H1 (cell line): ENCODE measurements at regions not wholly inside any gene's neighbourhood (a gene's known extent, or its start where the extent isn't known, plus 50 kb on each side); places are given as distances from the start of the nearest gene placed in this dataset.

ENCODE experiments used
- CTCF ChIA-PET: fragments of 300-600 bp; sonication (Branson Sonifier 250); formaldehyde crosslinking; loops from one replicate; lab custom pipeline; 2021; ENCODE audit not compliant: partially characterized antibody; lab: Charles Lee
- POLR2A ChIA-PET: fragments of 300-600 bp; sonication (Branson Sonifier 250); formaldehyde crosslinking; loops from one replicate; lab custom pipeline; 2021; ENCODE audit warnings: inconsistent platforms; ENCODE audit not compliant: partially characterized antibody; lab: Charles Lee
- DNase-seq, 2 experiments: peaks; one replicate each; pipeline versions ENCODE4 v3.0.0 to v3.0.0-alpha.2; 2010 to 2022; ENCODE audit warnings: low spot score in 2 of 2, low read depth in 1 of 2, mixed read lengths in 1 of 2
- FAIRE-seq: peaks from 2 replicates; lab custom pipeline; 2011; peaks lifted over from hg19 to GRCh38; lab: Jason Lieb, UNC
- H2AFZ ChIP-seq: 2 replicates; pipeline ENCODE4 v1.8.1; 2012; ENCODE audit warnings: low read length, inconsistent platforms
- H2AK5ac ChIP-seq: 2 replicates; pipeline ENCODE4 v1.6.1; 2013; ENCODE audit warnings: low read depth, low read length
- H2BK120ac ChIP-seq: replicated peaks from 2 replicates; pipeline ENCODE3; 2013; ENCODE audit warnings: low read depth, low read length, inconsistent platforms
- H2BK12ac ChIP-seq: 2 replicates; pipeline ENCODE4 v1.6.1; 2013; ENCODE audit warnings: low read depth, low read length
- H2BK15ac ChIP-seq: 2 replicates; pipeline ENCODE4 v1.6.1; 2013; ENCODE audit warnings: low read length
- H2BK20ac ChIP-seq: 2 replicates; pipeline ENCODE4 v1.6.1; 2013; ENCODE audit warnings: low read length
- H2BK5ac ChIP-seq: 2 replicates; pipeline ENCODE4 v1.6.1; 2013; ENCODE audit warnings: low read depth, low read length
- H3K14ac ChIP-seq: 2 replicates; pipeline ENCODE4 v1.6.1; 2013; ENCODE audit warnings: inconsistent platforms; ENCODE audit not compliant: insufficient read length
- H3K18ac ChIP-seq: 2 replicates; pipeline ENCODE4 v1.6.1; 2013; ENCODE audit warnings: low read length; ENCODE audit errors: extremely low read depth
- H3K23ac ChIP-seq: 2 replicates; pipeline ENCODE4 v1.6.1; 2013; ENCODE audit warnings: inconsistent platforms; ENCODE audit not compliant: insufficient read length
- H3K23me2 ChIP-seq: 2 replicates; pipeline ENCODE4 v1.6.1; 2013; ENCODE audit warnings: low read depth, low read length
- H3K27ac ChIP-seq: 2 replicates; pipeline ENCODE4 v1.6.1; 2011; ENCODE audit warnings: low read depth, low read length, inconsistent platforms
- H3K27me3 ChIP-seq, 4 experiments: replicated peaks in 1 of 4; 1 replicate in 1 of 4; 2 replicates in 3 of 4; pipeline versions ENCODE4 v1.6.1 to v1.8.1; 2011 to 2013; ENCODE audit warnings: low read length in 3 of 4, mild to moderate bottlenecking in 3 of 4, inconsistent platforms in 2 of 4, mixed read lengths in 2 of 4, moderate library complexity in 1 of 4; ENCODE audit not compliant: control insufficient read depth in 3 of 4, insufficient read depth in 3 of 4; ENCODE audit errors: extremely low read depth in 1 of 4
- H3K36me3 ChIP-seq, 4 experiments: 2 replicates each; pipeline versions ENCODE4 v1.6.1 to v1.8.1; 2011 to 2013; ENCODE audit warnings: mild to moderate bottlenecking in 4 of 4, low read length in 3 of 4, moderate library complexity in 2 of 4, control low read depth in 1 of 4, inconsistent platforms in 1 of 4; ENCODE audit not compliant: insufficient read depth in 4 of 4, control insufficient read depth in 2 of 4
- H3K4ac ChIP-seq: replicated peaks from 2 replicates; pipeline ENCODE3; 2013; ENCODE audit warnings: low read length, low read depth, mixed read lengths, inconsistent platforms; ENCODE audit not compliant: insufficient read length
- H3K4me1 ChIP-seq, 4 experiments: replicated peaks in 1 of 4; 1 replicate in 1 of 4; 2 replicates in 3 of 4; pipeline versions ENCODE4 v1.6.1 to v1.8.1; 2011 to 2013; ENCODE audit warnings: low read length in 3 of 4, inconsistent platforms in 2 of 4, mixed read lengths in 1 of 4; ENCODE audit not compliant: insufficient read depth in 4 of 4, control insufficient read depth in 3 of 4
- H3K4me2 ChIP-seq, 2 experiments: 2 replicates each; pipeline versions ENCODE4 v1.6.1 to v1.8.1; 2011 to 2013; ENCODE audit warnings: low read depth in 2 of 2, low read length in 2 of 2, control low read depth in 1 of 2, inconsistent platforms in 1 of 2, mild to moderate bottlenecking in 1 of 2; ENCODE audit not compliant: insufficient read depth in 1 of 2
- H3K4me3 ChIP-seq, 4 experiments: fragments of 200-600, 300-600 bp in 1 of 4; sonication (generic), shearing (Covaris generic), sonication (Bioruptor Twin) in 1 of 4; 2 replicates each; pipeline versions ENCODE4 v1.5.1 to v1.8.1; 2011 to 2016; ENCODE audit warnings: low read length in 4 of 4, low read depth in 3 of 4, control low read depth in 2 of 4, inconsistent platforms in 2 of 4, mild to moderate bottlenecking in 2 of 4, mixed read lengths in 1 of 4, moderate library complexity in 1 of 4; ENCODE audit not compliant: insufficient read depth in 2 of 4; ENCODE audit errors: extremely low read depth in 1 of 4
- H3K56ac ChIP-seq: replicated peaks from 2 replicates; pipeline ENCODE3; 2013; ENCODE audit warnings: low read depth, mild to moderate bottlenecking, mixed read lengths, low read length, inconsistent platforms; ENCODE audit not compliant: insufficient read length
- H3K79me1 ChIP-seq: 2 replicates; pipeline ENCODE4 v1.6.1; 2013; ENCODE audit warnings: low read depth, low read length, control low read depth
- H3K79me2 ChIP-seq, 2 experiments: 2 replicates each; pipeline versions ENCODE4 v1.6.1 to v1.8.1; 2012 to 2013; ENCODE audit warnings: low read length in 2 of 2, mild to moderate bottlenecking in 2 of 2, inconsistent platforms in 1 of 2; ENCODE audit not compliant: insufficient read depth in 2 of 2, control insufficient read depth in 1 of 2
- H3K9ac ChIP-seq, 4 experiments: replicated peaks in 1 of 4; 1 replicate in 1 of 4; 2 replicates in 3 of 4; pipeline versions ENCODE4 v1.6.1 to v1.8.1; 2011 to 2013; ENCODE audit warnings: low read depth in 3 of 4, low read length in 3 of 4, control low read depth in 2 of 4, mild to moderate bottlenecking in 2 of 4, moderate library complexity in 2 of 4, inconsistent platforms in 1 of 4; ENCODE audit errors: extremely low read depth in 1 of 4
- H3K9me3 ChIP-seq, 2 experiments: 2 replicates each; pipeline versions ENCODE4 v1.6.1 to v1.8.1; 2012 to 2013; ENCODE audit warnings: mild to moderate bottlenecking in 2 of 2, moderate library complexity in 2 of 2, control low read depth in 1 of 2, inconsistent platforms in 1 of 2, low read depth in 1 of 2, low read length in 1 of 2, mixed read lengths in 1 of 2; ENCODE audit not compliant: insufficient read depth in 2 of 2
- H4K20me1 ChIP-seq, 2 experiments: replicated peaks in 1 of 2; 2 replicates each; pipeline versions ENCODE3 to v1.8.1; 2011 to 2013; ENCODE audit warnings: inconsistent platforms in 2 of 2, low read length in 2 of 2, mild to moderate bottlenecking in 1 of 2; ENCODE audit not compliant: insufficient read depth in 2 of 2, control insufficient read depth in 1 of 2
- H4K5ac ChIP-seq: 2 replicates; pipeline ENCODE4 v1.6.1; 2013; ENCODE audit warnings: low read length, low read depth, mixed read lengths, inconsistent platforms; ENCODE audit not compliant: insufficient read length
- H4K8ac ChIP-seq: 2 replicates; pipeline ENCODE4 v1.8.0; 2013; ENCODE audit warnings: mild to moderate bottlenecking, moderate library complexity, low read length, inconsistent platforms; ENCODE audit not compliant: insufficient read depth; ENCODE audit errors: extremely low read depth
- H4K91ac ChIP-seq: replicated peaks from 2 replicates; pipeline ENCODE3; 2013; ENCODE audit warnings: low read length, mixed read lengths, inconsistent platforms; ENCODE audit not compliant: insufficient read length
- ATF2 ChIP-seq: IDR thresholded peaks from 2 replicates; pipeline ENCODE4 v1.6.1; 2012; ENCODE audit warnings: low read length, inconsistent platforms
- JUND ChIP-seq: IDR thresholded peaks from 2 replicates; pipeline ENCODE4 v1.6.1; 2011; ENCODE audit warnings: mild to moderate bottlenecking, improper control_type of control experiment, low read length
- RAD21 ChIP-seq, 2 experiments: IDR thresholded peaks in 1 of 2; conservative IDR thresholded peaks in 1 of 2; 2 replicates each; pipeline ENCODE4 v1.6.1; 2011; ENCODE audit warnings: low read depth in 2 of 2, low read length in 2 of 2, improper control_type of control experiment in 1 of 2, inconsistent platforms in 1 of 2, mild to moderate bottlenecking in 1 of 2, moderate library complexity in 1 of 2
- RFX5 ChIP-seq: IDR thresholded peaks from 2 replicates; pipeline ENCODE4 v1.6.1; 2011; ENCODE audit warnings: low read depth, low read length, improper control_type of control experiment, borderline replicate concordance
- SP2 ChIP-seq: IDR thresholded peaks from 2 replicates; pipeline ENCODE4 v1.6.1; 2012; ENCODE audit warnings: mild to moderate bottlenecking, low read length, inconsistent platforms
- WGBS, 2 experiments: shearing (Covaris generic) in 1 of 2; methylation state at CpG; one replicate each; pipeline versions ENCODE4 v1.1.6 to v1.1.7; 2013 to 2015; ENCODE audit warnings: low lambda C conversion rate in 2 of 2, mixed read lengths in 2 of 2, inconsistent platforms in 1 of 2, low coverage in 1 of 2, missing lambda C conversion rate in 1 of 2; ENCODE audit not compliant: insufficient replicate concordance in 2 of 2, insufficient coverage in 1 of 2, insufficient read length in 1 of 2; ENCODE audit errors: extremely low coverage in 1 of 2, missing lambda C conversion rate in 1 of 2; 5-methylcytosine and 5-hydroxymethylcytosine counted together
- TF ChIP-seq, protein P1 (sequence below), 3 experiments: IDR thresholded peaks; 1 replicate in 2 of 3; 2 replicates in 1 of 3; pipeline versions ENCODE4 v1.5.1 to v1.6.1; 2011; ENCODE audit warnings: low read length in 3 of 3, mild to moderate bottlenecking in 3 of 3, inconsistent platforms in 2 of 3, low read depth in 1 of 3, moderate library complexity in 1 of 3; ENCODE audit not compliant: insufficient read depth in 1 of 3; ENCODE audit errors: control extremely low read depth in 1 of 3

DNA sequence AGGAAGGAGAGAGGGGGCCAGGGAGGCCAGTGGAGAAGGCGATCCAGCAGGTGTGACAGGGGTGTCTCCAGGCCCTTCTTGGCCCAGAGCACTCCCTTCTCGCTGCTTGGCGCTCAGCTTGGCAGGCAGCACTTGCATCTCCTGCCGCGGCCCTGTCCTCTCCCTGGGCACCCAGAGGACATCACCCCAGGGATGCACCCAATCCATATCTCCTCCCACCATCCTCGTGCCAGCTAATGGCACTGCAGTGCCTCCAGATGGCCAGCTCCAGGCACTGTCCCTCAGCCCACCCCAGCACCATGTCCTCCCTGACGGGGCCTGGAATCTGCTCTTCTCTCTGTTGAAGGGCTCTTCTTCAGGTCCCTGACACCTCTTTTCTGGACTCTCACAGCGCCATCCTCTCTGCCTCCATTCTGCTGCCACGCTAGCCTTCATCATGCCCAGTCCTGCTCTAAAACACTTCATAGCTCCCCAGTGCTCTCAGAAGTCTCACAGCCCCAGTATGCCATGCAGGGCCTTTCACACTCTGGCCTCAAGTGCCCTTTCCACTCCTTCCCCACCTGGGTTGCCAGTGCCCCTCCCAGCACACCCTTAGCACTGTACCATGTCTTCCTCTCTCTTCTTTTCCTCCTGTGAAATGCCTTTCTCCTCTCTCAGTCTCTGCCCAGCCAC lies 106.8 kb upstream of the SLC6A11 start:
- peaks cover 8 to 49% (median 41%) of the 10 kb centered on the region in 4 experiments for H3K27me3 ChIP-seq

More for the DNA sequence above, 106.8 kb upstream of the SLC6A11 start:
- Histone ChIP-seq H3K23ac (no peak overlapping the region), H3K23me2 (peaks cover 5% of the 10 kb centered on the region; the same call in 1 of the 2 replicates), H2BK120ac (no peak overlapping the region), H2BK15ac (no peak overlapping the region), H2BK12ac (no peak overlapping the region), H3K4me3 (no peak overlapping the region), H2AK5ac (no peak overlapping the region), H3K27ac (no peak overlapping the region), H4K20me1 (peaks cover 4 to 11% of the 10 kb centered on the region in 2 experiments), H3K56ac (no peak overlapping the region), H2BK5ac (no peak overlapping the region), H3K9ac (no peak overlapping the region), H3K4me1 (peaks cover 0 to 10% (median 6%) of the 10 kb centered on the region in 4 experiments; a peak in 6 of 7 replicates)
- CTCF ChIA-PET: interaction anchor here (0.7 to 2.6 kb wide), 17 partner anchors 9 to 369 kb away, joined by 3 to 22 read pairs (median 3); no protein-coding TSS in a partner anchor
- no peak for FAIRE-seq
- TF ChIP-seq, protein P1, sequence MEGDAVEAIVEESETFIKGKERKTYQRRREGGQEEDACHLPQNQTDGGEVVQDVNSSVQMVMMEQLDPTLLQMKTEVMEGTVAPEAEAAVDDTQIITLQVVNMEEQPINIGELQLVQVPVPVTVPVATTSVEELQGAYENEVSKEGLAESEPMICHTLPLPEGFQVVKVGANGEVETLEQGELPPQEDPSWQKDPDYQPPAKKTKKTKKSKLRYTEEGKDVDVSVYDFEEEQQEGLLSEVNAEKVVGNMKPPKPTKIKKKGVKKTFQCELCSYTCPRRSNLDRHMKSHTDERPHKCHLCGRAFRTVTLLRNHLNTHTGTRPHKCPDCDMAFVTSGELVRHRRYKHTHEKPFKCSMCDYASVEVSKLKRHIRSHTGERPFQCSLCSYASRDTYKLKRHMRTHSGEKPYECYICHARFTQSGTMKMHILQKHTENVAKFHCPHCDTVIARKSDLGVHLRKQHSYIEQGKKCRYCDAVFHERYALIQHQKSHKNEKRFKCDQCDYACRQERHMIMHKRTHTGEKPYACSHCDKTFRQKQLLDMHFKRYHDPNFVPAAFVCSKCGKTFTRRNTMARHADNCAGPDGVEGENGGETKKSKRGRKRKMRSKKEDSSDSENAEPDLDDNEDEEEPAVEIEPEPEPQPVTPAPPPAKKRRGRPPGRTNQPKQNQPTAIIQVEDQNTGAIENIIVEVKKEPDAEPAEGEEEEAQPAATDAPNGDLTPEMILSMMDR (IDR thresholded peaks at IDR 0.05; ENCODE audit: control extremely low read depth in 1 of 3, insufficient read depth in 1 of 3, low read depth in 1 of 3, low read length in 3 of 3): peak; percentile 17 to 49 (median 38); a peak in 2 of 4 replicates
- peak; percentile 38 to 55 for TF ChIP-seq RAD21 (IDR thresholded peaks at IDR 0.05 in 1 of 2, conservative IDR thresholded peaks at IDR 0.05 in 1 of 2; ENCODE audit: low read depth in 2 of 2, low read length in 2 of 2)
- no peak for TF ChIP-seq JUND
- no peak for TF ChIP-seq ATF2
- TF ChIP-seq RFX5: no peak
- no peak for TF ChIP-seq SP2
- TF ChIP-seq, all 59 proteins: peak for 2
- Histone ChIP-seq H3K4me2 (no peak overlapping the region; a peak in 1 of 4 replicates), H3K79me1 (no peaks in the 10 kb centered on the region), H3K9me3 (no peaks in the 10 kb centered on the region), H2AFZ (no peak overlapping the region), H3K14ac (no peak overlapping the region), H2BK20ac (no peak overlapping the region), H3K79me2 (no peaks in the 10 kb centered on the region), H3K4ac (no peak overlapping the region), H4K91ac (no peak overlapping the region), H3K18ac (no peak overlapping the region), H4K8ac (no peak overlapping the region), H3K36me3 (no peaks in the 10 kb centered on the region), H4K5ac (no peak overlapping the region)
- 86% methylated on average over 8 of the region's 9 CpGs; no CpG with 5 or more reads in 1 of the 2 experiments for WGBS, 2 experiments
- no peak for DNase-seq
- POLR2A ChIA-PET: interaction anchor here (0.6 kb wide), 1 partner anchor 276 kb away, joined by 3 read pairs; no protein-coding TSS in a partner anchor
